Kidney (tissue), 13 donors: ENCODE measurements at regions not wholly inside any gene's neighbourhood (a gene's known extent, or its start where the extent isn't known, plus 50 kb on each side); places are given as distances from the start of the nearest gene placed in this dataset.

ENCODE experiments used
- DNase-seq, 5 donors: peaks; one replicate each; pipeline ENCODE4 v3.0.0-alpha.2; 2013 to 2020
- FAIRE-seq: peaks from 2 replicates; lab custom pipeline; 2012; peaks lifted over from hg19 to GRCh38; lab: Jason Lieb, UNC
- H3K27ac ChIP-seq, 2 donors: one replicate each; pipeline ENCODE4 v1.7.0; 2013; ENCODE audit warnings: low read depth in 2 of 2, low read length in 2 of 2, inconsistent platforms in 1 of 2
- H3K27me3 ChIP-seq: one replicate; pipeline ENCODE4 v1.7.1; 2013; ENCODE audit warnings: low read length, inconsistent platforms; ENCODE audit not compliant: control insufficient read depth, insufficient read depth
- H3K36me3 ChIP-seq, 3 donors: one replicate each; pipeline versions ENCODE4 v1.7.0 to v1.7.1; 2013; ENCODE audit warnings: low read length in 3 of 3, control low read depth in 1 of 3, inconsistent platforms in 1 of 3; ENCODE audit not compliant: insufficient read depth in 3 of 3, control insufficient read depth in 2 of 3
- H3K4me1 ChIP-seq, 3 donors: one replicate each; pipeline versions ENCODE4 v1.7.0 to v1.7.1; 2013; ENCODE audit warnings: low read length in 3 of 3, inconsistent platforms in 1 of 3, low read depth in 1 of 3; ENCODE audit not compliant: control insufficient read depth in 2 of 3, insufficient read depth in 2 of 3
- H3K4me3 ChIP-seq, 3 donors: one replicate each; pipeline versions ENCODE4 v1.7.0 to v1.8.1; 2013; ENCODE audit warnings: low read length in 3 of 3, control low read depth in 1 of 3, inconsistent platforms in 1 of 3
- H3K9ac ChIP-seq, 3 donors: one replicate each; pipeline versions ENCODE4 v1.7.0 to v1.7.1; 2013; ENCODE audit warnings: low read length in 3 of 3, control low read depth in 1 of 3, inconsistent platforms in 1 of 3
- H3K9me3 ChIP-seq, 3 donors: one replicate each; pipeline versions ENCODE4 v1.7.0 to v1.7.1; 2013; ENCODE audit warnings: low read length in 3 of 3, control low read depth in 1 of 3, inconsistent platforms in 1 of 3; ENCODE audit not compliant: control insufficient read depth in 2 of 3, insufficient read depth in 1 of 3
- CTCF ChIP-seq: IDR thresholded peaks from 3 replicates; pipeline ENCODE4 v1.5.1; 2012; ENCODE audit warnings: mild to moderate bottlenecking, moderate library complexity, borderline replicate concordance; ENCODE audit not compliant: insufficient read depth; ENCODE audit errors: extremely low read depth
- intact Hi-C: fragments of 100-400 bp; cut with DNase I; formaldehyde crosslinking; loops from one replicate; pipeline ENCODE4 v1.11.1; 2022
- donor health status: control.
- donor health status: control.
- donor health status: control.
- donor health status: control.
- donor health status: control.
- donor health status: DM: yes; HTN: yes; CAD: no.
- donor health status: Normal renal cell carcinoma (clear cell type).

GRCh38 chr2:129645335-129645734, 334.1 kb upstream of the RAB6C start:
- TF ChIP-seq CTCF = no peak

GRCh38 chr2:129646107-129646506, 333.4 kb upstream of the RAB6C start:
- H3K4me1 ChIP-seq = no peaks in the 10 kb centered on the region
- intact Hi-C loops = no loop called here
- H3K27ac ChIP-seq = no peak overlapping the region
- no peaks in the 10 kb centered on the region for H3K36me3 ChIP-seq
- H3K27me3 ChIP-seq = no peaks in the 10 kb centered on the region
- H3K9me3 ChIP-seq = no peaks in the 10 kb centered on the region
- no peak overlapping the region for H3K4me3 ChIP-seq
- DNase-seq (no peak), FAIRE-seq (no peak)
- no peak overlapping the region for H3K9ac ChIP-seq
- TF ChIP-seq CTCF = no peak

More at GRCh38 chr2:129645335-129645734, 334.1 kb upstream of the RAB6C start:
- no peak for FAIRE-seq
- no peaks in the 10 kb centered on the region for H3K36me3 ChIP-seq
- H3K27ac ChIP-seq = no peak overlapping the region
- H3K27me3 ChIP-seq = no peaks in the 10 kb centered on the region
- H3K4me1 ChIP-seq = no peaks in the 10 kb centered on the region
- intact Hi-C loops = no loop called here
- H3K4me3 ChIP-seq = no peak overlapping the region
- no peak overlapping the region for H3K9ac ChIP-seq
- no peaks in the 10 kb centered on the region for H3K9me3 ChIP-seq
- no peak for DNase-seq

- H3K4me1 ChIP-seq = no peaks in the 10 kb centered on the region
- no peak overlapping the region for H3K27ac ChIP-seq
- FAIRE-seq (no peak), DNase-seq (no peak)
- no peak for TF ChIP-seq CTCF
- intact Hi-C loops = no loop called here
- no peak overlapping the region for H3K9ac ChIP-seq
- H3K36me3 ChIP-seq = no peaks in the 10 kb centered on the region
- H3K27me3 ChIP-seq = no peaks in the 10 kb centered on the region
- no peaks in the 10 kb centered on the region for H3K9me3 ChIP-seq
- no peak overlapping the region for H3K4me3 ChIP-seq
These were observed 326.2 kb upstream of the RAB6C start for GRCh38 chr2:129653246-129653645.

GRCh38 chr2:129654331-129654730, 325.1 kb upstream of the RAB6C start:
- TF ChIP-seq CTCF = no peak
- FAIRE-seq = no peak
- Histone ChIP-seq H3K9ac (no peak overlapping the region), H3K36me3 (no peaks in the 10 kb centered on the region), H3K27ac (no peak overlapping the region), H3K9me3 (no peaks in the 10 kb centered on the region), H3K27me3 (no peaks in the 10 kb centered on the region), H3K4me1 (no peaks in the 10 kb centered on the region), H3K4me3 (no peak overlapping the region)
- DNase-seq = no peak
- intact Hi-C loops = no loop called here
